ENCODE measurements at regions not wholly inside any gene's neighbourhood (a gene's known extent, or its start where the extent isn't known, plus 50 kb on each side); places are given as distances from the start of the nearest gene placed in this dataset.
A peak's percentile ranks its signal among the peaks of the same experiment; 100 is the strongest.

DNA sequence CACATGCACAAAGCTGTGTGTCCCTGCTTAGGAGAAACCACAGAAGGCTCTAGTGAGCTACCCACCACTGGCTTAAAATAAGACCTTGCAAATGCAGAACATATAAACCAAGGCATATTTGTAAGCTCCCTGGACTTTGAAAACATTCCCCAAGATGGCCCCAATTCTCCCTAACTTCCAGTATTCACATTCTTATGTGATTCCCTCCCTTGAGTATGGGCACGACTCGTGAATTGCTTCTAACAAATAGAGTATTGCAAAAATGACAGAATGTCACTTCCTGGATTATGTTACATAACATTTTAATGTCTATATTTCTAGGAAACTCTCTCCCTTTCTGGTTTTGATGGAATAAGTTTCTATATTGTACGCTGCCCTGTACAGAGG lies 131.8 kb upstream of the MCTP2 start:
- no peak for DNase-seq (ENCODE audit: low spot score)

DNA sequence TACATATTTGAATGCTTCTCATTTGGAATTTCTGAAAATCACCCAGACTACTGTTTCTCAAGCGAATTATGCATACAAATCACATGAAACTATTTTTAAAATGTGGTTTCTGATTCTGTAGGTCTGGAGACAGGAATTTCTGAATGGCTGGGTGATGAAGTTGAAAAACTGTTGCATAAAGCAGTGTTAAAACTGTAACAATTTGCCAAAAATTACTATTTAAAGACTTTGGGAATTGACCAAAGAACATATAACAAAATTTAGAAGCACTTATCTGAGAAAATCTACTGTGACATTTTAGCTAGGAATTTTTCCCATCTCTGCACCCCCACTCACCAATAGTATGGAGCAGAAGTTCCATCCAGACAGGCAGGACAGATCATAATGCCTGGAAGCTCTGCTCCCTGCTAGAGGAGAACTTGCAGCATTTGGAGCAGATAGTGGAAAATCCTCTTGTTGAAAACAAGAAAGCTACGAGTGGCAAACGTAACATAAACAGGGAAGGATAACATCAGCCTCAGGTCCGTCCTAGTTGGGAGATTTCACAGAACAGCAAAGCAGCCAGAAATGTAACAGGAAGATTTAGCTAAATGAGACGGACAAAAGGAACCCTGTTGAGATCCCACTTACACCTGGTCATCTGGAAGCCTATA lies 132.3 kb upstream of the MCTP2 start:
- DNase-seq (ENCODE audit: low spot score) = no peak

DNA sequence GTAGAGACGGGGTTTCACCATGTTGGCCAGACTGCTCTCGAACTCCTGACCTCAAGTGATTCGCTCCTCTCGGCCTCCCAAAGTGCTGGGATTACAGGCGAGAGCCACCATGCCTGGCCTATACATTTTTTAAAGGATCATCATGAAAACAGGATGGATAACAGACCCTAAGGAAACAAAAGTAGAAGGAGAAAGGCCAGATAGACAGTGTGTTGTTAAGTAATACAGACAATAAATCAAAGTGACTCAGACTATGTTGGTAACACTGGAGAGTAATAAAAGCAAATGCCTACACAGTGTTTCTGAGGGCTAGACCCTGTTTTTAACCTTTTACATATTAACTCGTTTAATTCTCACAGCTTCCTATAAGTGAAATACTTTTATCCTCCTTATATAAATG lies 133.8 kb upstream of the MCTP2 start:
- DNase-seq (ENCODE audit: low spot score) = no peak

DNA sequence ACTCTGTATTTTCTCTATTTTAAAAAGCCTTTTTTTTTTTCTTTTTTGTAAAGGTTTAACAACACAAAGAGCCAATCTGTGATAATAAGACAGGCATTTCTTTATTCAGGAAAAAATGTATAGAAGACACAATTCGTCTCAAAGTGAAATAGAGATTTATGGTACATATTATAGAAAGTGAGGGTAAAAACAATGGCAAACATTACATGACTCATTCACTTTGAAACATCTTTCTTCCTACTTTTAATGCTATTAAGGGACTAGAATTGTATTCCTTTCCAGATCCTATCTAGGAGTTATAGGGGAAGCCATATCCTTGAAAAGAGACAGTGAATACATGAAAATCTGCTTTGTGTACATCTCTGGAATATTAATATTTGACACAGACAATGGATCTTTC lies 137.1 kb upstream of the MCTP2 start:
- no peak for DNase-seq (ENCODE audit: low spot score)

DNA sequence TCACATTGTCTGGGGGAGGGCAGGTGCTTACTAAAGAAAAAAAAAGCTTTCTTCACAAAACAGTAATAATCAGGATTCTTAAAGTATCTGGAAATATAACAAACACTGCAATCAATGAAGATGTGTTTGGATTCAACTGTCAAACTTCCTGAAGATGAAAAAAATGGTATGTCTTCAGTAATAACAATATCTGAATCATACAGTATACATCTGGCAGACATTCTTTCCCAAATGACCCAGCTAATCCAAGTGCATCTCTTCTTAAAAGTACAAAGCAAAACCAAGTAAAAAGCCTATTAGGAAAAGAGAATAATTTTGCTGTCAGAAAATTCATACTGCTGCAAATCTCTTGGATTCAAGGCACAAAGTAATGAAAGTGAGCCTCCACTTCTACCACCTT lies 145.0 kb upstream of the MCTP2 start:
- no peak for DNase-seq (ENCODE audit: low spot score)

DNA sequence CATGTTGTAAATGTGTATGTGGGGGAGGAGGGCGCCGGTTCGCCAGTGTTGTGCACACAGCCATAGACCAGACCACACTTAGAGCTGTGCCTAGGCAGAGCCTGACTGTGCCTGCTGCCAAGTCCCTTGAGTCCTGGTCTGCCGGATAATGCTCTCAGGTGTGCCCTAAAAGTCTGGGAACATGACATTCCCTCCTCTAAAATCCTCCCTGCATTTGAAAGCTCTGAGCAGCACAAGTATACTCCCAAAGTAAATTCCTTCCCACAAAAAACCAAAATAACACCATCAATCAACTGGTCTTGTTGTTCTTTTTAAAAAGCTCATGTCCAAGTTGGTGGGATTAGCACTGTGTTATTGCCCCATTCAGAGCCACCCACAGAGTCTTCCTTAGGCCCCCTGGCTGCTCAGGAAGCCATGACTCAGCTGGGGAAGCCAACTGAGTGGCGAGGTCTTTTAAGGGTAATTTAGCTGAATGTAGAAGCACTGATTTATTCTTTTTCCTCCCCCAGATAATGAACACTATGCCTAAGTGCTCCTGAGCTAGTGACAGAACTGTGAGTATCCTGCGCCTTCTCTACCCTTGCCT lies 147.8 kb upstream of the MCTP2 start:
- no peak for DNase-seq (ENCODE audit: low spot score)

DNA sequence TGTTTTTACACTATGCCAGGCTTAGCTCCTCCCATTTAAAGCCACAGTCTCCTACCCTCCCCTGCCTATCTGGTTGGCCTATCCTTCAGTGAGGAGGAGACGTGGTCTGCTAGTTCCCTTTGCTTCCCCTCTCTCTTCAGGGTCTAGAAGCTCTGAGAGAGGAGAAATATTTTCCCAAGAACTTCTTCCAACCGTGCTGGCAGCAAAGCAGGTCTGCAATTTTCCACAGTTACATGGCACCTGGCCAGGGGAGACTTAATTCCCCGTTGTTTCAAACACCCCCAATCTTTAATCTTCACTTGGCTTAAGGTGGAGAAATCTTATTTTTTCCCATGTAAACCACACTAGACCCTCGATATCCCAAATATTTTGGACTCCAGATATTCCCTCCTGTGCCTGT lies 149.5 kb upstream of the MCTP2 start:
- no peak for DNase-seq (ENCODE audit: low spot score)

DNA sequence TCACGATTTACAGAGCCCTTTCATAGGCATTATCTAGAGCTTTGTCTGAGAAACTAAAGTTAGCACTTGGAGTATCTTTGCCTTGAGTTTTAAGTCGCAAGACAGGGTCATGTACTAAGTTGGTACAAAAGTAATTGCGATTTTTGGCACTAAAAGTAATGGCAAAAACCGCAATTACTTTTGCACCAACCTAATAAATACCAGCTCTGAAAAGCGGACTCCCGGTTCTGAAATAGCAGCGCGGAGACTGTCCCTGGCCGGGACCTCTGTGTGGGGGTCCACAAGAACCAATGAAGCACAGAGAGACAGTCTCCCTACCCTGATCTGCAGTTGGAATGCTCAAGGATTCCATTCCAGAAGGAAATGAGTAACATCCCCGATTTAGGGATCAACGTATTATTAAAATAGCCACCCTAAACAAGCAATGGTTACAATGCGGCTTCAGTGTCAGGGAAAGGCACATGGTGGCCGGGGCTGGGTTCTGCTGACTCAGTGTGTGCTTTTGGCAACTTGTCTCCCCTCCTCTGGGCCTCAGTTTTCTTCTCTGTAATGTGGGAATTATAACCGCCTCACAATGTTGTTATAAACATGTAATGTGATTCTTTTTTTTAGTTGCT lies 150.3 kb upstream of the MCTP2 start:
- no peak for DNase-seq (ENCODE audit: low spot score)

DNA sequence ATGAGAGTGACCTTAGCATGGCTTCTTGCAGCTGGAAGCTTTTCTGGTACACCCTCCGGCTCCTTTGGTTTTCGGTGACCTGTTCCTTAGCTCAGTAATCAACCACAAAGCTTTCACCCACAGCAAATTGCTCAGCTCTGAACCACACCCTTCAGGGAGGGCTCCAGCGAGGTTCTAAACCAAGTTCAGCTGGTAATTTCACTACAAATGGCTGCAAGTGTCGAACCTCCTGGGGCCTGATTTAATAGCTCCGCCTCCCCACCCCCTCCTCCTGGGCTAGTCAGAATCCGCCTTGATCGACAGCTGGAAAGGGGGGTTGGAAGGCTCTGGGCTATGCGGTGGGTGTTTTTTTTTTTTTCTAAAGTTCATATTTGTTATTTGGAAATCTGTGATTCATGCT lies 150.9 kb upstream of the MCTP2 start:
- DNase-seq (ENCODE audit: low spot score) = peak; percentile 2

DNA sequence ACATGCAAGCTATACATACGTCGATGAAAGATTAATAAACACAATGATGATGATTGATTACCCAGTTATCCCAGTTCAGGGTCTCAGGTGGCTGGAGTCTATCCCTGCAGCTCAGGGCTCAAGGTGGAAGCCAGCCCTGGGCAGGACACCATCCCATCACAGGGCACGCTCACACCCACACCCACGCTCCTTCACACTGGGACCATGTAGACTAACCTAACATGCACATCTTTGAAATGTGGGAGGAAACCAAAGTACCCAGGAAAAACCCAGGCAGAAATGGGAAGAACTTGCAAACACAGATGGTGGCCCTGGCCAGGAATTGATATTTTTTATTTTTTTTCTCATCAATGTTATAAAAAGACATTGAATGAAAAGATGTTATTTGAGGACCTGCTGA lies 151.4 kb upstream of the MCTP2 start:
- DNase-seq (ENCODE audit: low spot score) = no peak

DNA sequence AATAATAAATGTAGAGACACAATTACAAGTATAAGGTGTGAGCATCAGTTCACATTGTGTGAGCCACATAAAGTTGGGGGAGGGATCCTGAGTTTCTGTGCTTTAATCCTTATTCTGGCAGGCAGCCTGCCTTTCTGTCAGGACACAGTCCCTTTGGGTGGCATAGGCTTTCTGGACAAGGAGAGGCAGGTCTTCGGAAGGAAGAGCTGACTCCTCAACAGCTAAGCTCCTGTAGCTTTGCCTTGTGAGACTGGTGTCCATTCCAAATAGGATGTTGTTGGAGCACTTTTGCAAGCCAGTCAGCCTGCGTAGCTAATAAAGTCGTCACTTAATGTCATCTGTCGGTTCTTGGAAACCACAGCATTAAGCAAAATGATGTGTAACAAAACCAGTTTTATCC lies 151.9 kb upstream of the MCTP2 start:
- DNase-seq (ENCODE audit: low spot score) = no peak

DNA sequence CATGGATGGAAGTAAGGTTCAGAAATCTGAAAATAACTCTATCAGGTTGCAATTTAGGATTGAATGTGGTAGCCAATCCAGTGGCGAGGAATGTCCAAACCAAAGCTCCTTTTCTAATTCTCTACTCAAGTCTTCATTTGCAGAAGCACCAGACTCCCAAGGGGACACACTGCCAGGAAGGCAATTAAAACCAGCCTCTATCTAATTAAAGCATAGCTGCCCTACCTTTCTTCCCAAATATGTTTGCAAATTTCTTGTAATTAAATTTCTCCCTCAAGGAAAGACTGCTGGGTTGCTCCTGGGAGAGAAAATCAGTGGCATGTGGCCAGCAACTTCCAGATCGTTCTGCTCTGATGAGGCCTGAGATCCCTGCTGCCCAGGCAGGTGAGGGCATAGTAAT lies 153.4 kb upstream of the MCTP2 start:
- no peak for DNase-seq (ENCODE audit: low spot score)

DNA sequence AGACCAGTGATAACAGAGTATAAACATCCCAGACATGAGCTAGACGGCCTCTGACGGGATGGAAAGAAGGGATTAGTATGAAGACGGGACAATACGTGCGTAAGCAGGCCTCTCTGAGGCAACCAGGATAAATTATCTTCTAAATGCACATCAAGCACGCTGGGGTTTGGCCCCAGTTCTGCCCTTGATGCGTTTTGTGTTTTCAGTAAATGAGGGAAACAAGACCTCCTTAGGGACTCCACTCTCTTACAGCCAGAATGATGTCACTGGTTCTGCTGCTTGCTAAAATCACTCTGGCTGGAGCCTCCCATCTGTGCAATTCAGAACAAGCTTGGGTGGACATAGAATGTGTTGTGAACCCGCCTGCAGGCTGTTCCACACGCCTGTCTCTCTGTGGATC lies 156.0 kb upstream of the MCTP2 start:
- no peak for DNase-seq (ENCODE audit: low spot score)

DNA sequence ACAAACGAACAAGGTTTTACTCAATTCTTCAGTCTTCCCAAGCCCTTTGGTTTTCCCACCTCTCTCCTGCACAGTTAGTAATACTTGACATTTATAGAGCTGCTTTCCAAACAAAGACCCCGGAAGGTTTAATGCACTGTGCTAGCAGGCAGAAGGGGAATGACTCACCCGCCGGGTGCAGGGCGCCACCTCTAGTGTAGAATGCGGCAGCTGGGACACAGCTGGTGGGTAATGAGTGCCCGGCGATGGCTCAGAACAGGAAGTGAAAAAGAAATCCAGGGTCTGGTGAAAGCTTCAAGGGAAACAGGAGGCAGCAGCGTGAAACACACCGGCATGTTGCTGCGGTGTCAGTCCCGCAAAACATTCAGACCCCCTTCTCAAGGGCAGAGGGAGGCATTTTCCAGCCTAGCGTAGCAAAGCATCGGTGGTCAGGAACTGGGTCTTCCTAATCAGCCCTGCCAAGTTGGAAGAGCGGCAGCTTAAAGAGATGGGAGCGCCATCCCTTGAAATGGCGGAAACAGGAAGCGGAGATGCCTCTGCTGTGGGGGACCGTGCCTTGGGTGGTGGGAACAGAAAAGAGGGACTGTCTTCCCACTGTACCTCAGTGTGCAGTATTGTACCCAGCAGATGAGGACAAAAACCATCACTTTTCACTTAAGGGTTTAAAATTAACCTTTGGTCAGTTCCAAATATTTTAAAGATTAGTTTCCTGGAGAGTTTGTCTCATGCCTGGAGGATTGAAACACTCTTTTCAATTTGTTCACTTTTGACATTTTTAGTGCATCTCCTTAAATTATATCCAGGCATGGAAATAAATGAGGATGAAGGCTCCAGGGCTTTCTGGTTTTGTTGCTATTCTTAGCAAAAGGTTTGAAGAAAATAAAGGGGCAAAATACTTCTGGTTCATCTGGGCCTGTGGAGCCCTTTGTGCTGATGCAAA lies 160.7 kb upstream of the MCTP2 start:
- no peak for DNase-seq (ENCODE audit: low spot score)

DNA sequence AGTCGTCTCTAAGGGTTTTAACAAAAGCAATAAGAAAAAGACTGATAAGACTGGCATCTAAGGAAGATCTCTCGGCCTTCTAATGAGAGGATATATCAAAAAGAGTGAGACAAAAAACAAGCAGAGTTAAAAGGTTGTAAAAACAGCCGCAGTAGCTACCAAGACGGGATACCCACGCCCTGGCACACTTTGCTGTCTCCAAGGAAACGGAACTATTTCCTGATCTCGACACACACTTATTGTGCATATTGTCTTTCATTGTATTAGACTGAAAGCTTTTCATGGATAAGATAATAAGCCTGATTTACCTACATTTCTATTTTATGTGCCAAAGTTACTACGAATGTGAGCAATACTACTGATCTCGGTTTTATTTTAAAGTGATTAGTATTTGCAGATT lies 161.5 kb upstream of the MCTP2 start:
- DNase-seq (ENCODE audit: low spot score) = no peak

DNA sequence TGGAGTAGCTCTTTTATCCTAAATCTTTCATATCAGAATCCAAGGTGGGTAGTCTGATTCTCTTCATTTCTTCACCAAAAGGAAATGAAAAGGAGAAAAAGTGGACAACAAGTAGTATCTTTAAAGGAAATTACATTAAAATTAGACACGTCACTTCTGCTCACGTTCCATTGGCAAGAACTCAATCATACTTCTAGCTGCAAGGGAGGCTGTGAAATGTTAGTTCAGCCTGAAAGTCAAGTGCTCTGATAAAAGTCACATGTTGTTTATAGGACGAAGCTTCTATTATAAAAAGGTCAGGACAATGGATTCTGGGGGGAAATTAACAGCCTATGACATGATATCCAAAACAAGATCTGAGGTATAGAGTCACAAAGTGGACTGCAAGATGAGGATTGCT lies 164.6 kb upstream of the MCTP2 start:
- no peak for DNase-seq (ENCODE audit: low spot score)

DNA sequence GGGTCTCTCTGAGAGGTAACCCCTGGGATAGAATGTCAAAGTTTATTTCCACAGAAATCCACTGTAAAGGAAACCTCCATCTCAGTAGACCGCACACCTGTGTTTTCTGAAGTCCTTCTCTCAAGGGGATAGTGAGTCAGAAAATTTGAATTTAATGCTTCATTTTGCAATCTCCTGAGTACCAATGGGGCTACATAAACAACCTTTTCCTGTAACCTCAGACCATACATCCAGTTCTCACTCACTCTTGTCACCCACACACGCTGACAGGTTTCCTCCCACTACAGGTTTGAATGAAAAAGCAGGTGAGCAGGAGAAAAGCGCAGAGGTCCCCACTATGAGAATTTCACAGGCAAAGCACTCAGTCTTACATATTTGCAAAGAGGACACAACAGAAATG lies 165.3 kb upstream of the MCTP2 start:
- DNase-seq (ENCODE audit: low spot score) = no peak

DNA sequence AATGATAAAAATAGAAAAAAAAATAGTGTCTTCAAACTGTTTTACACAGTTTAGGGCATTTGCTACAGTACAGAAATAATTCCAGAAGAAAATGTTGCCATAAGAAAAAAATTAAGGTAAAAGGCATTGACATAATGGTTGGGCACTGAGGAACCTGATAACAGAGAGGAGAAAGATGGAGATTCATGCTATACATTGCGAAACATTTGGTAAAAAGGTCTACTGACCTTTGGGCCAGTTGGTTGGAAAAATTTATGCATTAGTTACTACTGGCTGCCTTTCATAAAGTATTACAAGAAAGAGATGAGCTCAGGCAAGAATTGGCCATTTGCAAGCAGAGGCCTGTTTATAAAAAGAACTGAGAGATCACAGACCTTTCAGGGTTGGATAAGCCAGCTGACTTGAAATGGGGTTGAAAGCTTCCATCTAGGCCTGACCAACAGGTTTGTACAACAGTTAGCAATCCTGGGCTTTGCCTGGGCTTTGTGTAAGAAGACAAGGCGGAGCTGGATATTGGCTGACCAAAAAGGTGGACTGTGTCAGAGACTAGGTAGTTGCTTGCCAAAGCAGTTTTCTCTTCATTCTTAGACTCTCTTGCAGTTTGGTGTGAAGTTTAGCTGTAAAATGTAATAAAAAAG lies 166.6 kb upstream of the MCTP2 start:
- no peak for DNase-seq (ENCODE audit: low spot score)

DNA sequence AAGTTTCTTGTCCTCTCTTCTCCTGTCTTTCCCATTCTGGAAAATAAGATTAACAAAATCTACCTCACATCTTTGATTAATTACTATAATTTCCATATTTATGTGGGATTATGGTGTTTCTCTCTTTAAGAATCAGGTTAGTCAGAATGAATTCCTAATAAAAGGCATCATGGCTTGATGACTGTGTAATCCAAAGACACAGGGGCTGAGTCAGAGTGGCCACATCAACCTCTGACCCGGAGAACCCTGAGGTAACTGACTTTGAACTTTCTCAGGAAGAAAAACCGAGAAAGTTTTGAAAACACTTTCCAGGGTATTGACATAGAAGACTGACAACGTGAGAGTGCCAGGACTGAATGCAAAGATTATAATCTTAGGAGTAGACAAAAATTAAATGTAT lies 170.3 kb upstream of the MCTP2 start:
- no peak for DNase-seq (ENCODE audit: low spot score)

DNA sequence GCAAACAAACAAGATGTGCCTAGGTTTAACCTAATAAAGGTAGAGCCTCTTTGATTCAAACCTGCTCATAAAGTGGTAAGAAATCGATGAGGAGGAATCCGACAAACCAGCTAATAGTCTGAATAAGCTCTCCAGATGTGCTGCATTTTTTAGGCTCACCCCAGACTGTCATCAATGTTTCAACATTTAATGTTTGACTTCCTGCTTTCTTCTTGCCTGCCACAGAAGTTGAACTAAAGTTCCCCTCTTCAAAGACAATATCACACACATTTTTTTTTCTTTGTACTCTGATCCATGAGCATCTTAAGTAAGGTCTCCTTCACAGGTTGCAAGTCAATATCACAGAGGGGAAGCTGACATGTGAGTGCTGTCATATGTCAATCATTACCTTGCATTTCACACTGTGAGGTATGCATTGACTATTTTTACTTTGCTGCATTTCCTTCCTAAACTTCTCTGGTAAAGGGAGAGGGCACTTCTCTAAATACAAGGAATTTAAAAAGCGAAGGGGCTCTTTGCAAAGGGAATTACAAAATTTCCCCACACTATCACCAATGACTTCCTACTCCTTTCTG lies 172.3 kb upstream of the MCTP2 start:
- DNase-seq (ENCODE audit: low spot score) = no peak

DNA sequence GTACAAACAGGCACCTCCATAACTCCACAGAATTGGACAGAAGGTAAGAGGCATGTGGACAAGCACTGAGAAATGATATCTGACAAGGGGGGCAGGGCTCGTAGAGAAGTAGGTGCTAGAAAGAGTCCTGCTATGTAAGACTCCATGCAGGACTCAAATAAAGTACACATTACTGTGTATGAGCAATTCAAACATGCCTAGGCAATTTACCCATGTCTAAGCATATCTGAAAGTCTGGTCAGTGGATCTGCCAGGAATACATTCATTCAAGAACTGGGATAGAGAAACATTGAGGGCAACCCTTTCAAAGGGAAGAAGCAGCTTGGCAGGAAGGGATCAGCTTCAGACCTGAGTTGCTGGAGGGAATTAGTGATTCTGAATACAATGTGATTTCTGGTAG lies 174.1 kb upstream of the MCTP2 start:
- DNase-seq (ENCODE audit: low spot score) = no peak

DNA sequence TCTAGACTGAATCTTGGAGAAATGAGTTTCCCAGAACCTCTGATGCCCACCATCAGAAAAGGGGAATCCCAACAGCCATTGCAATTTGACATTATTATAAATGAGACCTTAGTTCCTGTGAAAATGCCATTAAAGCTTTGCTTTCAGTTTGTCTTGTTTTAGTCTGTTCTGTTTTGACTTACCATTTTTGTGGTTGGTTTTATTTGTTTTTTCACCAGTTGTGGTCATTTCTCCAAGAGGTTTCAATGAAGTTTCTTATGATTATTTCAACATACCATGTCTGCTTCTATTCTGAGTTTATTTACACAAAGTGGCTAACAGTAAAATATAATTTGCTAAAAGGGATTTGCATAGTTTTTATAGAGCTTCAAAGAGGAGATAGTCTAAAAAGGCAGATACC lies 175.0 kb upstream of the MCTP2 start:
- no peak for DNase-seq (ENCODE audit: low spot score)

All from activated CD4-positive, alpha-beta T cell treated with anti-CD3 and anti-CD28 coated beads, Interleukin-2, Interleukin-4, amounts not matched to agents 100 ng/mL and 50 ng/mL, durations not matched to agents 16 hours and 8 hours (primary cell).